Loucy (cell line): ENCODE measurements at regions not wholly inside any gene's neighbourhood (a gene's known extent, or its start where the extent isn't known, plus 50 kb on each side); places are given as distances from the start of the nearest gene placed in this dataset.

Experiments used
- CTCF ChIP-seq: fragments of 200-600 bp; sonication (generic); conservative IDR thresholded peaks from 2 replicates; pipeline ENCODE4 v1.5.1; 2014; ENCODE audit warnings: mild to moderate bottlenecking, antibody characterized with exemption, low read length
- EZH2phosphoT487 ChIP-seq: fragments of 200-600 bp; IDR thresholded peaks from 2 replicates; pipeline ENCODE4 v1.6.1; 2018; ENCODE audit warnings: antibody characterized with exemption, mild to moderate bottlenecking, moderate library complexity, borderline replicate concordance

- TF ChIP-seq CTCF (no peak), EZH2phosphoT487 (no peak)
Observed at GRCh38 chr1:2943686-2944260, 77.5 kb upstream of the ACTRT2 start.
